Fibroblast of lung (primary cell): ENCODE measurements at regions not wholly inside any gene's neighbourhood (a gene's known extent, or its start where the extent isn't known, plus 50 kb on each side); places are given as distances from the start of the nearest gene placed in this dataset.

Experiments used
- DNase-seq, 2 donors: peaks; one replicate each; pipeline versions ENCODE4 v3.0.0 to v3.0.0-alpha.2; 2010; ENCODE audit warnings: low read depth in 2 of 2
- H2AFZ ChIP-seq: 2 replicates; pipeline ENCODE4 v1.5.1; 2012; ENCODE audit warnings: low read length, control low read depth, inconsistent platforms
- H3K27ac ChIP-seq: 2 replicates; pipeline ENCODE4 v1.5.1; 2011; ENCODE audit warnings: low read length, control low read depth; ENCODE audit not compliant: insufficient read depth
- H3K27me3 ChIP-seq: 2 replicates; pipeline ENCODE4 v1.5.1; 2011; ENCODE audit warnings: mild to moderate bottlenecking, low read length; ENCODE audit not compliant: control insufficient read depth, insufficient read depth
- H3K36me3 ChIP-seq: 2 replicates; pipeline ENCODE4 v1.5.1; 2011; ENCODE audit warnings: low read length; ENCODE audit not compliant: control insufficient read depth, insufficient read depth
- H3K4me1 ChIP-seq: 2 replicates; pipeline ENCODE4 v1.5.1; 2011; ENCODE audit warnings: low read length; ENCODE audit not compliant: control insufficient read depth, insufficient read depth; ENCODE audit errors: extremely low read depth
- H3K4me2 ChIP-seq: 2 replicates; pipeline ENCODE4 v1.5.1; 2011; ENCODE audit warnings: low read length, control low read depth; ENCODE audit not compliant: insufficient read depth; ENCODE audit errors: extremely low read depth
- H3K4me3 ChIP-seq, 4 experiments: fragments of 200-600 bp in 1 of 4; sonication (generic) in 1 of 4; replicated peaks in 1 of 4; 2 replicates each; pipeline ENCODE4 v1.5.1; 2011 to 2016; ENCODE audit warnings: low read length in 4 of 4, low read depth in 3 of 4, mild to moderate bottlenecking in 3 of 4, control low read depth in 2 of 4, inconsistent platforms in 1 of 4, mixed read lengths in 1 of 4; ENCODE audit not compliant: insufficient read depth in 1 of 4; ENCODE audit errors: control extremely low read depth in 1 of 4
- H3K79me2 ChIP-seq: 2 replicates; pipeline ENCODE4 v1.5.1; 2012; ENCODE audit warnings: mild to moderate bottlenecking, low read length, inconsistent platforms; ENCODE audit not compliant: control insufficient read depth, insufficient read depth
- H3K9ac ChIP-seq: 2 replicates; pipeline ENCODE4 v1.5.1; 2011; ENCODE audit warnings: mild to moderate bottlenecking, low read length, control low read depth; ENCODE audit not compliant: insufficient read depth
- H3K9me3 ChIP-seq: 2 replicates; pipeline ENCODE4 v1.5.1; 2012; ENCODE audit warnings: low read depth, low read length; ENCODE audit not compliant: control insufficient read depth, insufficient read depth
- H4K20me1 ChIP-seq: 2 replicates; pipeline ENCODE4 v1.5.1; 2011; ENCODE audit warnings: low read length; ENCODE audit not compliant: control insufficient read depth, insufficient read depth; ENCODE audit errors: extremely low read depth
- CTCF ChIP-seq, 2 donors: IDR thresholded peaks in 1 of 2; conservative IDR thresholded peaks in 1 of 2; 1 replicate in 1 of 2; 2 replicates in 1 of 2; pipeline ENCODE4 v1.5.1; 2011 to 2012; ENCODE audit warnings: low read length in 2 of 2, control low read depth in 1 of 2, inconsistent platforms in 1 of 2, low read depth in 1 of 2, mild to moderate bottlenecking in 1 of 2
- EZH2 ChIP-seq: IDR thresholded peaks from 2 replicates; pipeline ENCODE4 v1.5.1; 2012; ENCODE audit warnings: low read length, control low read depth, mild to moderate bottlenecking; ENCODE audit errors: missing control alignments

GRCh38 chr2:176508374-176508773, 239.1 kb downstream of the MTX2 start:
- no peak for TF ChIP-seq CTCF (conservative IDR thresholded peaks at IDR 0.05 in 1 of 2, IDR thresholded peaks at IDR 0.05 in 1 of 2; ENCODE audit: low read depth in 1 of 2, low read length in 2 of 2)
- TF ChIP-seq EZH2, result no peak
- Histone ChIP-seq H3K27ac (no peak overlapping the region), H3K9me3 (no peaks in the 10 kb centered on the region), H3K36me3 (no peaks in the 10 kb centered on the region), H2AFZ (no peak overlapping the region), H4K20me1 (no peaks in the 10 kb centered on the region), H3K4me2 (no peak overlapping the region), H3K4me1 (no peaks in the 10 kb centered on the region), H3K27me3 (no peaks in the 10 kb centered on the region), H3K79me2 (no peaks in the 10 kb centered on the region), H3K4me3 (no peak overlapping the region), H3K9ac (no peak overlapping the region)
- no peak for DNase-seq

- Histone ChIP-seq H3K36me3 (no peaks in the 10 kb centered on the region), H2AFZ (no peak overlapping the region), H4K20me1 (no peaks in the 10 kb centered on the region), H3K79me2 (no peaks in the 10 kb centered on the region), H3K4me2 (no peak overlapping the region), H3K9me3 (no peaks in the 10 kb centered on the region), H3K4me1 (no peaks in the 10 kb centered on the region), H3K27ac (no peak overlapping the region), H3K27me3 (no peaks in the 10 kb centered on the region), H3K9ac (no peak overlapping the region), H3K4me3 (no peak overlapping the region)
- no peak for TF ChIP-seq CTCF (conservative IDR thresholded peaks at IDR 0.05 in 1 of 2, IDR thresholded peaks at IDR 0.05 in 1 of 2; ENCODE audit: low read depth in 1 of 2, low read length in 2 of 2)
- no peak for TF ChIP-seq EZH2
- peak in 1 of 2 donors; percentile 85 for DNase-seq
Observed at GRCh38 chr2:176508984-176509740, 239.9 kb downstream of the MTX2 start.

GRCh38 chr2:176514276-176514675, 245.0 kb downstream of the MTX2 start:
- TF ChIP-seq CTCF (conservative IDR thresholded peaks at IDR 0.05 in 1 of 2, IDR thresholded peaks at IDR 0.05 in 1 of 2; ENCODE audit: low read depth in 1 of 2, low read length in 2 of 2) (no peak), EZH2 (no peak)
- Histone ChIP-seq H3K9ac (no peak overlapping the region), H3K36me3 (no peaks in the 10 kb centered on the region), H4K20me1 (no peaks in the 10 kb centered on the region), H2AFZ (no peak overlapping the region), H3K27ac (no peak overlapping the region), H3K27me3 (no peaks in the 10 kb centered on the region), H3K9me3 (no peaks in the 10 kb centered on the region), H3K79me2 (no peaks in the 10 kb centered on the region), H3K4me2 (no peak overlapping the region), H3K4me1 (no peaks in the 10 kb centered on the region), H3K4me3 (no peak overlapping the region)
- DNase-seq, result no peak
